IPS DF 19.7 (cell line): ENCODE measurements at regions not wholly inside any gene's neighbourhood (a gene's known extent, or its start where the extent isn't known, plus 50 kb on each side); places are given as distances from the start of the nearest gene placed in this dataset.

ENCODE experiments used
- DNase-seq: peaks from one replicate; pipeline ENCODE4 v3.0.0-alpha.2; 2013; ENCODE audit warnings: low read depth, low spot score

GRCh38 chr5:174371600-174372094 lies 326.1 kb downstream of the NSG2 start:
- no peak for DNase-seq

- DNase-seq = no peak
Observed at GRCh38 chr5:174374206-174374605, 328.7 kb downstream of the NSG2 start.

- no peak for DNase-seq
Observed at GRCh38 chr5:174376056-174376455, 330.6 kb downstream of the NSG2 start.

- no peak for DNase-seq
Observed at GRCh38 chr5:174376726-174377373, 331.3 kb downstream of the NSG2 start.

- DNase-seq = no peak
Observed at GRCh38 chr5:174378121-174378874, 332.8 kb downstream of the NSG2 start.

GRCh38 chr5:174380311-174380710 lies 334.8 kb downstream of the NSG2 start:
- no peak for DNase-seq

- DNase-seq = no peak
Observed at GRCh38 chr5:174381241-174381640, 335.7 kb downstream of the NSG2 start.

GRCh38 chr5:174383210-174384167 lies 338.0 kb downstream of the NSG2 start:
- DNase-seq = no peak

- no peak for DNase-seq
Observed at GRCh38 chr5:174384509-174384947, 339.0 kb downstream of the NSG2 start.

- DNase-seq = no peak
Observed at GRCh38 chr5:174386306-174386705, 338.1 kb upstream of the MSX2 start.

GRCh38 chr5:174386846-174387245 lies 337.5 kb upstream of the MSX2 start:
- DNase-seq = no peak

- DNase-seq = no peak
Observed at GRCh38 chr5:174387448-174387847, 336.9 kb upstream of the MSX2 start.

- no peak for DNase-seq
Observed at GRCh38 chr5:174392892-174393291, 331.5 kb upstream of the MSX2 start.

- DNase-seq = no peak
Observed at GRCh38 chr5:174396541-174396940, 327.8 kb upstream of the MSX2 start.

- no peak for DNase-seq
Observed at GRCh38 chr5:174397206-174397605, 327.2 kb upstream of the MSX2 start.

GRCh38 chr5:174398171-174398570 lies 326.2 kb upstream of the MSX2 start:
- no peak for DNase-seq

GRCh38 chr5:174399411-174399810 lies 325.0 kb upstream of the MSX2 start:
- DNase-seq = no peak

- no peak for DNase-seq
Observed at GRCh38 chr5:174400461-174400860, 323.9 kb upstream of the MSX2 start.

GRCh38 chr5:174401793-174402192 lies 322.6 kb upstream of the MSX2 start:
- no peak for DNase-seq

GRCh38 chr5:174402222-174402812 lies 322.1 kb upstream of the MSX2 start:
- no peak for DNase-seq

- DNase-seq = no peak
Observed at GRCh38 chr5:174404848-174405247, 319.5 kb upstream of the MSX2 start.

- no peak for DNase-seq
Observed at GRCh38 chr5:174409070-174409469, 315.3 kb upstream of the MSX2 start.
